Fibroblast of skin of left biceps (primary cell): ENCODE measurements at regions not wholly inside any gene's neighbourhood (a gene's known extent, or its start where the extent isn't known, plus 50 kb on each side); places are given as distances from the start of the nearest gene placed in this dataset.

ENCODE experiments used
- DNase-seq, 2 experiments: peaks; one replicate each; pipeline ENCODE4 v3.0.0-alpha.2; 2013; ENCODE audit warnings: low read depth in 2 of 2

DNA sequence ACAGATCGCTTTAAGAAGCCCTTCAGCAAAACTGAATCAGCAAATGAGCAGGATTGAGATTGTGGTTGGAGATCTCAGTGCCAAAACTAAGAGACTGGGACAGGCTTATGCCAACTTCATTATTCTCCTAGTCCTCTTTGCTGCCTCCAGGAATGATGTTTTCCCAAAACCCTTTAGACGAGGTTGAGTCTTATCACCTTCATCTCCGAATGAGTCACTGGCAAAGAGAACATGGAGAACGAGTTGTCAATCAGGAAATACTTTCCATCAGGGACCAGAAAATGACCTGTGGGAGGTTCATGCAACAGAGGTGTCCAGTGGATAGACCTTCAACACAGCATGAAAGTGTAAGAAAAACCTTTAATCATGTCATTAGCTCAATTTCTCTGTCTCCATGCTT, 461.5 kb downstream of the RMST start:
- no peak for DNase-seq

- DNase-seq = no peak
Measured at GRCh38 chr12:97927977-97928376, 465.4 kb downstream of the RMST start.

DNA sequence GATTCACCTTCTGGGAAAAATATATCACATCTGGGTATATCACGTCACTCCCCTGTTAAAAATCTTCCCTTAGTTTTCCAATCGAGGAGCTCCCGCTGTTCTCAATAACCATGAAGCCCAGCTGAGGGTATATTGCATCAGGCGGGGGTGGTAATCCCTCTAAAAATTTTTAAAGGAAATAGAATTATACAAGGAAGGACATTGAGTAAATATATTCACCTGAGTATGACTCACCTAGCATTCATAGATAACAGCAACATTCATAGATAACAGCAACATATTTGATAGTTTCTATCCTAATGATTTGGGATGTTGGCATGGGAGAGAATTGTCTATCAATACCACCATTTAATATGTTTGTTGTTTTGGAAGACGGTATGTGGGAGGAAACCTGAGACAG, 473.6 kb downstream of the RMST start:
- no peak for DNase-seq

DNA sequence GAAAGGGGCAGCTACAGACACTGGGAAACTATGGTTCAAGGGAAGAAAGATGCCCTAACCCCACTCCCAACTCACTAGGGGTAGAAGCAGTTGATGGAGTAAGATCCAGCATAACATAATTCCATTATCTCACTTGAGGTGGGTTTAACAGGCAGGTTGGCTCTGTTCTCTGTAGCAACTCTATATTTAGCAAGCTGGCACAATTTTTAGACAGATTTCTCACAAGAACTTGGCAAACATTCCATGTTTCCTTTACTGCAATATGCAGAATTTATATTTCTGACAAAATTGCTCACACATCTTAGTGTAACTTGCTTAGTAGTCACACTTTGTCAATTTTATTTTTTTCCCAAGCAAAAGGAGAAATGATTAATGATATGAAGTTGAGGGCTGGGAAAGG, 475.4 kb downstream of the RMST start:
- DNase-seq = no peak

DNA sequence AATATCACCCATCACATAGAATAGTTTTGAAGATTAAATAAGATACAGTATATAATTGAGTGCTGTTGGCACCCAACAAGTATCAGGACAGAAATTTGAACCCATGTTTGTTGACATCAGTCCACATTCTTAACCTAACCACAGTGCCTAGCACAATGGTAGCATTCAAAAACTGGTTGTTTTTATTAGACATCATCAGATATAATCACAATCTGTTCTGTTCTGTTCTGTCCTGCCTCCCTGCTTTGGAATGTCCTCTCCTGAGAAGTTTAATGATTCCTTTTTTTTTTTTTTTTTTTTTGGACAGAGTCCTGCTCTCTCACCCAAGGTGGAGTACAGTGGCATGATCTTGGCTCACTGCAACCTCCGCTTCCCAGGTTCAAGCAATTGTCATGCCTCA, 476.6 kb downstream of the RMST start:
- no peak for DNase-seq

- no peak for DNase-seq
Measured at GRCh38 chr12:97940105-97940504, 477.5 kb downstream of the RMST start.

DNA sequence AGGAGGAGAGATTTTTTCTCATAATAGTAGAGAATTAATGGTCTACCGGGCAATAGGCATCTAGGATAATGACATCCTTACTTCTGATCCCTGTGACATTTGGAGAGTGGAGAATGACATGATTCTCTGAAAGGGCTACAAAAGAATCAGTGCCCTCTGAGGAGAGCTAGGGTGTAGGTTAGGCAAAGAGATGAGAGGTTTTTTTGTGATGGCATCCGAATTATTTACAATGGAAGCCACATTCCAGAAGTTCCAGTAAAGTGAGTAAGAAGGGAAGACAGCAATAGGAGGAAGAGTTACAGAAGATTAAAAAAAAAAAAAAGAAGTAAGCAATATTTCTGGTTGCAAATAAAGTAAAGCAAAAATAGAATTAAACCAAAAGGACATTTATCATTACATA, 478.0 kb downstream of the RMST start:
- DNase-seq = peak; percentile 17 to 25

DNA sequence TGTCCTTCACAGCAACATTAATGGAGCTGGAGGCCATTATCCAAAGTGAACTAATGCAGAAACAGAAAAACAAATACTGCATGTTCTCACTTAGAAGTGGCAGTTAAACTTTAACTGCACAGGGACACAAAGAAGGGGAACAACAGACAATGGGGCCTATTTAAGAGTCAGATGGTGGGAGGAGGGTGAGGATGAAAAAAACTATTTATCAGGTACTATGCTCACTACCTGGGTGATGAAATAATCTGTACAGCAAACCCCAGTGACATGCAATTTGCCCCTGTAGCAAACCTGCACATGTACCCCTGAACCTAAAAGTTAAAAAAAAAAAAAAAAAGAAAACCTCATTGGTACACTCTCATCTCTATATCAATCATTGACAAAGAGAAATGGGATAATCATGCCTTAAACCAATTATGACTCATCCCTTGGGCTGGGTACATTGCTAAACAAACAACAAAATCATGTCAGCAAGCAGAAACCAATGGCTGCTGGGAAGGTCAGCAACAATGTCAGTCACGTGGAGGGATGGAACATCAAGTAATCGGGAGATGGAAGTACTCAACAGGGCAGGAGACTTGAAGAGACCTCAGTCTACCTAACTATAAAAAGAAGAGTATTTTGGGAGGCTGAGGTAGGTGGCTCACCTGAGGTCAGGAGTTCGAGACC, 479.2 kb downstream of the RMST start:
- no peak for DNase-seq

- no peak for DNase-seq
Measured at GRCh38 chr12:97943359-97943758, 480.8 kb downstream of the RMST start.

DNA sequence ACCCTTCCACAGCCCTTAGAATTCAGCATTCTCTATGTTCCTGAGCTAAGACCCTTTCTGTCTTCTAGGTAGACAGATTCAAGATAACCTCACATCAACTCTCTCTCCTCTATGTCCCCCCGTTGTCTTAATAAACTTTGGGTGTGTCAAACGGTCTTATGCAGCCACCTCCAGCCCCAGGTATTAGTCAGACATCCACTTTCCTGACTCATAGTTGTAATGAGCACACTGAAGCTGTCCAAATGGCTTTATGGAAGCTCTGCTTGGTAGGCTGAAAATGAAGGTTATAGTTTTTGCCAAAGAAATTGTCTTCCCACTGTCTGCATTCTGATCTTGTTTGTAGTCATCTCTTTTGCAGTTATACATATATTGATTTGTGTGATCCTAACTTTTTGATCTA, 482.0 kb downstream of the RMST start:
- no peak for DNase-seq

DNA sequence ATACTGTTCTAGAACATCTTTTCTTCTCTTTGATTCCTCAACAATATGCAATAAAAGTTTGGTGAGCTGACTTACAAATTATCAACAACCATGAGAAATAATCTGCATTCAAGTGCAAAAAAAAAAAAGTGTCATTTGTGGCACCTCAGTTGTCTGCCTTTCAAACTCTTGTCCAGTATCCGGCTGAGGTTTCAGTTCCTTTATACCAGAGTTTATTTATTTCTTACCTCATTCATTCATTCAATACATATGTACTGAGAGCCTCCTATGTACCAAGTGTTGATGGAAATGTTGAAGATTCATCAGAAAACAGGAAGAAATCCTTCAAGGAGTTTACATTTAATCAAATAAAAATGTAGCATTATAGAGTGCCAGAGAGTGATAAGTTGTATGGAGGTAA, 484.1 kb downstream of the RMST start:
- no peak for DNase-seq

DNA sequence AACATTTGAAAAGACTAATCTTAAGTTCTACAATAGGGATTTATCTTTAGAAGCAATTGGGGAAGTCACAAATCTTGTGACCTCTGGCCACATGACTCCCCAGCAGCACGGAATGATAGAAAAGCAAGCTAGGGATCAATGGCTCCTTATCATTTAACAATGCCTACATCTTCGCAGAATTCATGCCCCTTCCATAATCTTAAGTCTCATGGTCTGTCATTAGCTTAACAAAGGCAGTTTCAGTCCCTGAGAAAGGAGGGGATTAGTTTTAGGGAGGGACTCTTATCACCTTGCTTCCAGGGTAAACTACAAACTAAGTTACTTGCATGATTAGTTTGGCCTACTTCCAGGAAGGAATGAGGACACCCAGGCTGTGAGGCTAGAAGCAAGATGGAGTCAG, 486.0 kb downstream of the RMST start:
- DNase-seq = no peak

DNA sequence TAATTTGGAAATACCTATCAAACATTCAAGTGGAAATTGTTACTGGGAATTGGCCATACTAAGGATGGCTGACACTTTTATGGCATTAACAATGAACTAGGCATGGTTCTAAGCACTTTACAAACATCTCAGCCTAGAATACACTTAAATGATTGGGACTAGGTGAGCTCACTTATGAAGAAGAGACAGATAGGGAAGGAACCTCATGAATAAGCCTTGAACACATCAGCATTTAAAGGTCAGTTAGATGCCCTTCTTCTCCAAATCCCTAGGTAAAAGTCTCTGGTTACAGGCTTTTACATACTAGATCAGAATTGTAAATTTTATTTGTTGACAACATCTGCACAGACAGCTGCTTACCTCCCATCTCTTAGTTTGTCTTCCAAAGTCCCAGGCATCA, 488.6 kb downstream of the RMST start:
- DNase-seq = no peak

GRCh38 chr12:97951717-97952116, 489.1 kb downstream of the RMST start:
- no peak for DNase-seq

GRCh38 chr12:97957109-97957508, 494.5 kb downstream of the RMST start:
- DNase-seq = no peak

DNA sequence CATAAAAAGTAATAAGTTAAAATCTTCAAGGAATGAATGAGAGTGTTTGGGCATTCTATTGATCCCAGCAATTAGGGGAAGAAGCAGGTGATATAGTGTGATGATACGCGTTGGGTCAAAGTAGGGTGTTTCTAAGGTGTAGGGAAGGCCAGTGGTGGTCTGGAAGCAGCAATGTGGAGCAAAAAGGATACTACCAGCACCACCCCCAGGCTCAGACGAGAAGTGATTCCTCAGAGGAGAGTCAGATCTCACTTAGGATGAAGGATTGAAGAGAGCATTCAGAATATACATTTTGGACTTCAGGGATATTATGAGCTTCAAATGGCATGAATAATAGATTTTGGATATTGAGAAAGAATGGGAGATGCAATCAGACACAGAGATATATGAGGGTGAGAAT, 497.6 kb downstream of the RMST start:
- DNase-seq = no peak

DNA sequence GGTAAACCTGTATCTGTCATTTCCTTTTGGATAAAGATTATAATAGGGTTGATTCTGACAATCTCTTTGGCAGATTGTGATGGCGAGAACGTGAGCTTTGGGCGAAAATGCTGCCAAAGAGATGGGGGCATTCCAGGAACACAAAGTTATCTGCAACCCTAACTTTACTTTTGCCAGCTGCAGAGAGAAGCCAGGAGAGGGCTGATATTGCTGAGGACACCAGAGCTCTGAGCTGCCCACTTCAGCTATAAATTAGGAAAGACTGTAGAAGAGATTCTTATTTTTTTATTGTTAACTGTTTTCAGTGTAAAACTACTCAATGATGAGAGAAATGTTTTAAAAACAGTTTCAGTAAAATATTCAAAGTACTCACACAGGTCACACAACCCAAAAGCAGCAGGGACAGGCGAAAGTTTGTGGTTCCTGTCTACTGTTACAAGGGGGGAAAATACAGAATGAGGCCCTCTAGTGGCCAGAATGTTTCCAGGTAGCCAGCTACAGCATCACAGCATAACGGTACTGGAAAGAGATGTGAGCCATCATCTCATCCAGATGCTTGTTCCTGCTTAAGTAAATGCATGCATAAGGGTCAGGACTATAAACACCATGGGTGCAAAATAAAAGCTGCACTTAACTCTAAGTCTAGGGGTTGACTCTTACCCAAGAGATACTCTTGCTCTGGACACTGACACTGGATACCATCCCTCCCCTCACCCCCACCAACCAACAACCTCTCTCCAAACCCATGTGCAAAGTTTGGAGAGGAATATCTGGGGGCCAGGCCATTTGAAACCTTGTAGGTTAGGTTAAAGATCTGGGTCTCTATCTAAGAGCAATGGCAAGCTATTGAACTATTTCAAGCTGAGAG, 498.4 kb downstream of the RMST start:
- no peak for DNase-seq

DNA sequence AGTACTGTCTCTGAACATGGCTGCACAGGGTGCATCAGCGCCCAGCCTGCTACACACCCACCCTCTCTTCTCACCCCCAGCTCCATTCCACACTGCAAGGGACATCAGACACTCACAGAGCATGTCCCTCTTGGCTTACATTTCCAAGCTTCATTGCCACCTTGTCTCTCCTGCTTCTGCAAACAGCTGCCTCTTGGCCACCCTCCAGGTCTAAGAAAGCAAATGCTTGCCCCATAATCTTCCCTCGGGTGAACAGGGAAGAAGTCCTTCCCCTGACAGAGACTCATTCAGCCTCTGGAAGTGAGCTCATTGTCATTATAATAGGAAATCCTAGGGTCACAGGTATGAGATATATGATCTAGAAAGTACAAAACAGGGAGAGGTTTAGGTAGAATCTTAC, 505.2 kb downstream of the RMST start:
- no peak for DNase-seq

DNA sequence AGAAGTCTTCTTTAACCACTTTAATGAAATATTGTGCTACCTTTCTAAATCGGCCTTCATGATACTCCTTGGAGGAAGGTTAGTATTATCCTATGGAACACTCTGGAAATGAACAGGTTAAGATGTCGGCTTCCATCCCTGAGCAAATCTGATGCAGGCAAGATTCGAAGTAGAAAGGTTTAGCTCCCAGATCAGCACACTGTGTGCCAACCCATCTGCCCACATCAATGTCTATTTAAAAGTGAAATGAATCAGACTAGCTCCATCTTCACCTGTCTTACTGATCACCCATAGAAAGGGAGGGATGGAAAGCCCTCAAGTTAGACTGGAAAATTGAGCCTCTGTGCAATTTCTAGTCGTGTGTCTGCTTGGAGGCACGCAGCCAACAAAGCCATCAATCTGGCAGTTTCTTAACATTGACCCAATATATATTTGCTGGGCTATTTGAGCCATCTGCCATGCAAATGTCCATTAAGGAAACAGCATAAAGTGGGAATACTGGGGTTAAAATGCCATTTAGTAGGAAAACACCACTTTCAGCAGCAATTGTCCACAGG, 506.1 kb downstream of the RMST start:
- DNase-seq = no peak

GRCh38 chr12:97977870-97978405, 515.3 kb downstream of the RMST start:
- DNase-seq = no peak

- no peak for DNase-seq
Measured at GRCh38 chr12:97982684-97983083, 520.1 kb downstream of the RMST start.

DNA sequence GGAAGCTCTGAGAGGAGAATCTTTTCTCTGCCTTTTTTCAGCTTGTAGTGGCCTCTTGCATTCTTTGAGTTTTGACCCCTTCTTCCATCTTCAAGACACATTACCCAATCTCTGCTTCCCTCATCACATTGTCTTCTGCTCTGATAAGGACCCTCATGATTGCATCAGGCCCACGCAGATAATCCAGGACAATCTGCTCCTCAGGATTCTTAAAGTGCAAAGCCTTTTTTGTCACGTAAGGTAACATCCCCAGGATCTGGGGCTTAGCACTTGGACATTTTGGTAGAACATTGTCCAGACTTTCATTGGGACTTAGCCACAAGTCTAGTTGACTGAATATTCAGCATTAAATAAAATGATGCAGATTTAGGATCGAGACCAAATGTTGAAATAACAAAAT, 521.2 kb downstream of the RMST start:
- DNase-seq = no peak

- no peak for DNase-seq
Measured at GRCh38 chr12:97984436-97984835, 521.8 kb downstream of the RMST start.
